ENCODE measurements at regions not wholly inside any gene's neighbourhood (a gene's known extent, or its start where the extent isn't known, plus 50 kb on each side); places are given as distances from the start of the nearest gene placed in this dataset.

DNA sequence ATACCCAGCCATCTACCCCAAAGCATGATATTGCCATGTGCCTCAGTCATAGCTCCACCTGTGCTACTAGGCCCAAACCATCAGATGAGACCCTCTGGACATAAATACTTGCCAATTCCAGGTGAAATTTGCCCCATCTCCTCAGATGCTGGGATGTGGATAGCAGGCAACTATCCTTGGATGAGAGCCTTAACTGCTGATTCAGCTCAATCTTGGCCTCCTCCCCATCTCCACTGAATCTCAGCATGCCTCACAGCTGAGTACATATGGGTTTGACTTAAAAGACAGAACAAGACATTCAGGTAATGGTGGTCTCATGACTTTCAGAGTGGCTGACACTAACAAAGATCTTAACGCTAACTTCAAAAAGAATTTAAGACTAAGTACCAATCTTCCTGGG is 50.8 kb upstream of the KLHL13 start:
- no peak for DNase-seq (ENCODE audit: low read depth)

DNA sequence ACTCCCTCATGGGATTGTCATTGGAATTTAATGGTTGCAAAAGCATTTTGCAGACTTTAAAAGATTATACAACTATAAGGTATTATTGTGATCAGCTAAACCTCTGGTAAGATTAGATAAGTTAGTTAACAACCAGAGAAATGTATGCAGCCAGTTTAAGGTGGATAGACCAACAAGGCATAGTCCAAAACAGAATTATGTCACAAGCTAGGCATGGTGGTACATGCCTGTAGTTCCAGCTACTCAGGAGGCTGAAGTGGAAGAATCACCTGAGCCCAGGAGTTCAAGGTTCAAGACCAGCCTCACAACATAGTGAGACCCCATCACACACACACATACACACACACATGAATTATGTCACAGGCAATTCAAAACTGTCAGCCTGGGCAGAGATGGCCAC is 54.7 kb upstream of the KLHL13 start:
- no peak for DNase-seq (ENCODE audit: low read depth)

DNA sequence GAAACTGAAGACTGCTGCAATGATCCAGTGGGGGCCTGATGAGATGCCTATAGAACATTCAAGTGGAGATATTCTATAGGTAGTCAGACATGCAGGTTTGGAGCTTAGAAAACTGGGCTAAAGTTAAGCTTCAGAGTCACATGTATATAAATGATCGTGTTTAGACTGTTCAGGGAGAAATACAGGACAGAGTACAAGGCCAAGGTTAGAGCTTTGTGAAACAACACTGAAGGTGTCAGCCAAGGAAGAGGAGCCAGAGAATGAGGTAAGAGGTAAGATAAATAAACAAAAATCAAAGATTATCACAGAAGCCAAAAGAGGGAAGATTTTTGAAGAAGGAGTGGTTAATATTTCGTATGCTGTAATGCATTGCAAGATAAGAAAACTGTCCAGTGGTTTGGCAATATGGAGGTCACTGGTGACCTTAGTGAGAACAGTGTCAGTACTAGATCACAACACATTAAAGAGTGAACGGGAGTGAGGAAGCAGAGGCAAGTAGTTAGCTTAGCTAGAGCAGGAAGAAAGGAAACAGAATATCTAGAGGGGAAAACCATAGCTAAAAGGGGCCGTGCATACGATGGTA is 58.0 kb upstream of the KLHL13 start:
- DNase-seq (ENCODE audit: low read depth), result no peak

DNA sequence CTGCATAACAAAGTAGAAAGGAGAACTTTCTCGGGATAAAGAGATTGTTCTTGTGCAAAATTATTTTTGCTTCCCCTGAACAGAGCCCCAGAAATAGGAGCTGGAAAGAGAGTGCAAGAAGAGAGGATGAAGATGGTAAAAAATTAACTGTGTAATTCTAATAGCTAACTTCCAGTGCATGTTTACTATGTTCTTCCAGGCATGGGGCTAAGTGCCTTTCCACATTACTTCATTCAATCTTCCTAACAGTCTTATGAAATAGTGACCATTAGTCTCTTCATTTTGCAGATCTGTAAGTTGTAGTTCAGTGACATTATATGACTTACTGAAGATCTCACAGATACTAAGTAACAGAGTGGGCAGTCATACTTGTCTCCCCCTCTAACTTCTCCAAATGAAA is 61.1 kb upstream of the KLHL13 start:
- DNase-seq (ENCODE audit: low read depth), result no peak

DNA sequence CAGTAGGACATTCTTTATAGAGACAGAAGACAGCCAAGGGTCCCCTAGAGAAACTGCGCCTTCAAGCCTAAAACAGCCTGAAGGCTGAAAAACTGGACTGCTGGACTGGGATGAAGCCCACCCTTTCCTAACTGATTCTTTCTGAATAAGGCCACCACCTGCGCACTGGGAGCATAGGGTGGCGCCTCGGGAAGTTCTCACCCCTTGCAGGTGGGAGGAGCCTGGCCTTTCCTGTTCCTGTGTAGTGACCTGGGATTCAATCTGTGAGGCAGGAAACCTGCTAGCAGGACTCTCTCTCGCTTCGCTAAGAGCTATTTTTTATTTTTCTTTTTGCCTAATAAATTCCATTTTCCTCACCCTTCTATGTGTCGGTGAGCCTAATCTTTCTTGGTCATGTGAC is 61.8 kb upstream of the KLHL13 start:
- DNase-seq (ENCODE audit: low read depth), result no peak

DNA sequence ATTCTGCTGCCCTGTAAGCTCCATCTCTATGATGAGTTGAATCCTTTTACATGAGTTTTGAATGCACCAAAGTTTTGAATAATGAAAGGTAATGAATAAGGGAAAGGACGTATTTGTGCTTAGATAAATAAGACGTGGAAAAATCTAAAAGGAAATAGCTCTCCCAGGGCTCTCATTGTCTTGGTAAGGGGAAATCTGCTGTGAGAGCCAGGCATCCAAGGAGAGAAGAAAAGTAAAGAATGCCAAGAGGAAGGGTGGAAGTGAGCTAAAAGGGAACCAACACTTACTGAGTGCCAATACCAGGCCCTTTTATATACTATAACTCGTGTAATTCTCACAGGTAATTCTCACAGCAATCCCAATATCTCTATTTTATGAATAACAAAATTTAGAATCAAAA is 62.6 kb upstream of the KLHL13 start:
- DNase-seq (ENCODE audit: low read depth), result no peak

DNA sequence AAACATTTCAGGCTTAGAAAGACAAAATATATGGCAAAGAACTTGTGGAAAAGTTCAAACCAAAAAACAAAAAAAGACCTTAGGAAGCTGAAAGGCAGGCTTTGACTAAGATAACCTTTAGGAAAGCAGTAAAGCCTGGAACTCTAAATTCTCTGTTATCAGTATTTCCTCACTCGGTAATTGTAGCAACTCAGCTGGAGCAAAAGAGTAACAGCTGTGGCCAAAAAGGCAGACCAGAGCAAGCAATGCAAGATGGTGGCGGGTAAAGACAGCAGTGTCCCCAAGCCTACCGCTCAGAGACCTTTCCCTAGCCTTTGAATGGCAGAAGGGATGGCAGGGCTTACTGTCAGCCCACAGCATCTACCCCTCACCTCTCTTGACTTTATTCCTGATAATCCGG is 63.1 kb upstream of the KLHL13 start:
- no peak for DNase-seq (ENCODE audit: low read depth)

DNA sequence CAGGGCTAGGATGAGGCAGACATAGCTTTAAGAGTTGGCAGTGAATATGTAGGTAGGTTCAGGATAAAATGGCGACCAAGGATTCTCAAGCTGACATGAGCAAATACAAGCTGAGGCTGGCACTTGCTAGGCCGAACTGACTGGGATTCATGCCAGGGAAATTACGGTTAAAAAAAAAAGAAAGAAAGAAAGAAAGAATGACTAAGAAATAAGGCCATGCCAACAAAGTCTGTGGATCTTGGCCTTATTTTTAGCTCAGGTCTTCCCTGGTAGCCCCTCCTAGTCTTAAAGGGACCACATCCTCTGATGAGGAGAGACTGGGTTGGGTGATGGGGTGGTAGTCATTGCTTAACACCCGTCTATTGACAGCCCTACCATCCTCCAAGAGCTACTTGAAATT is 64.4 kb upstream of the KLHL13 start:
- DNase-seq (ENCODE audit: low read depth), result no peak

DNA sequence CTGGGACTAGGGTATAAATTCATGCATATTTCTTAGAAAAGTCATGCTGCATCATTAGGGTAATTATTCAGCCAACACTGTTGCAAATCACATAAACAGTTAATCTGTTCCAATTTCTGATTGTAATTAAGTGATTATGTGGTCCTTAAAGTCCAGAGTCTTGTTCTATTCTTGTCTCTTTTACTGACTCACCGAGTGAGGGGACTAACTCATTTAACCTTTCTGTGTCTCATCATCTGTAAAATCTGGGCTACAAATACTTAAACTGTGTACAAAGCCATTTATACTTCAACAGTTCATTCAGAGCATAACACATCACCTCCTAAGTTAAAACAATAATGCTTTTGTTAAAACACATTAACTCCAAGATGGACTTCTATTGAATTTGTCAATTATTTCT is 65.4 kb upstream of the KLHL13 start:
- no peak for DNase-seq (ENCODE audit: low read depth)

DNA sequence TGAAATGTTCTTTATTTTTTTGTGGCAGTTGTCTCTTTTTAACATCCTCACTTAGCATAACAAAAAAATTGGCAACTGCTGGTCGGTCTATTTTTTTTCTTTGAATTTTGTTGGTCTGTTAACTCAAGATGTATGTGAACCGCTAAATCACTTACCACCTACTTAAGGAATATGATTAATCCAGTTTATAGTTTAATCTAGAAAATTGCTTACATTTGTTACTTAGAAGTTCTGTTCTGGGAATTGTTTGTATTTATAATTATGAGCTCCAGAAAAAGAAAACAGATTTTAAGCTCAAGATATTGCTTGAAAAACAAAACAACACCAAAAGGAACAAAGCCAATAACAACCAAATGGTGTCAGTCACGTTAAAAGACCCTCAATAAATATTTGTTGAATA is 66.1 kb upstream of the KLHL13 start:
- DNase-seq (ENCODE audit: low read depth), result no peak

DNA sequence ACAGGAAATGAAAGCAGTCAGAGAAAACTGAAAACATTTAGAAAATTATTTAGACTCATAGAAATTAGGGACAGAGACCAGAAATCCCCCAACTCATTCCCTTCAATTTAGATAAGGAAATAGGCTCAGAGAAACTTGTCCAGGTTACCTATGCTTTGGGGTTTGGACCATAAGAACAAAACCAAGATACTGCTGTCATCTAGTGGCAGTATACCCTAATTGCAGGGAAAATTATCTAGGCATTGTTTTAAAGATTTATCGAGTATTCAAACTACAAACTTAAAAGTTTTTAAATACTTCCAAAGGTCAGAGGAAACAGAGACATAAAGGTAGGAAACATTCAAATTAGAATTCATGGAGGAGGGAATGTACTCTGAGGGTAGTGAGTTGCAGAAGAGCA is 67.0 kb upstream of the KLHL13 start:
- no peak for DNase-seq (ENCODE audit: low read depth)

DNA sequence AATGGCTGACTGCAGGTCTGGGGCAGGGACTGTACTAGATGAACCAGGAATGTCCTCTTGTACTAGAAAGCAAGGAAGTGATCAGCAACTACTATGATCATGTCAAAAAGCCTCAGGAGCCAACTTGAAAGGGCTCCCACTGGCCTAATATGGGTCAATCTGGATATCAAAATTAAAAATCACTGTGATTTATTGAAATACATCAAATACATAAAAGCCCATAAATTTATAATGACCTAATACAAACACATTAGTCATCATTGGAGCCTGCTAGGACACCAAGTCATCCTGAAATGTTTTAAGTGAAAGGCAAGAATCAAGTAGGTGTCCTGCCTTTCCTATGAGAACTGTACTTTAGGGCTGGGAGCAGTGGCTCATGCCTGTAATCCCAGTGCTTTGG is 70.5 kb upstream of the KLHL13 start:
- DNase-seq (ENCODE audit: low read depth), result no peak

DNA sequence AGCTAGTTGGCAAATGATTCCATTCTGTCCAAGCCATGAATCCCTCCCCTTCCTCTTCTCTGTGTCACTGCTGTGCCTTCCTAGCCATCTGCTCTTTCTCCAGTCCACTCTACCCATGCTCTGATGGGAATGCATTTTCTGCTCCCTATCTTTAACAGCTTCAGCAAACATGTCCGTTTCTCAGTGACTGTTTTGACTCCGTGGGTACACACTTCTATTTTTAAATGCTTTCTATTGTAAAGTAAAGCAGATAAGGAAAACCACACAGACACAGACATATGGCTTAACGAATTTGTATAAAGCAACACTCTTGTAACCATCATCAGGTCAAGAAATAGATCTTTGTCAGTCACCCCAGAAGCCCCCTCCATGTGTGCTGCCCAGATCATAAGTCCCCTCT is 72.4 kb upstream of the KLHL13 start:
- DNase-seq (ENCODE audit: low read depth), result no peak

DNA sequence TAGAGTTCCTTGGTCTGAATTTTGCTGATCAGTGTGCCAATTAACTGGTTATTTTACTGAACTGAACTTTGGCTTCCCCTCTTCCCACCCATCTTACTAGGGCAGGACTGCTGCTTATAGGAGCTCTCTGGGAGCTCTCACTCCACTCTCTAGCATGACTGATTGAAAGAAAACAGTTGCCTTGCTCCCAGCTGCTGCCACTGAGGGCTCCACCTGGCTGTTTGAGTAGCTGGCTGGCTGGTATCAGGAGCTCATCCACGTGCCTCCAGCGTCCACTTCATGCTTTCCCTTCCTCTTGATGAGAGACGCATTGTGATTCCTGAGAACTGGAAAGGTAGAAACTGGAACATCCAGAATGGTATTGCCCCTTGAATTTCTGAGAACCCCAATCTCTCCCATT is 73.0 kb upstream of the KLHL13 start:
- no peak for DNase-seq (ENCODE audit: low read depth)

DNA sequence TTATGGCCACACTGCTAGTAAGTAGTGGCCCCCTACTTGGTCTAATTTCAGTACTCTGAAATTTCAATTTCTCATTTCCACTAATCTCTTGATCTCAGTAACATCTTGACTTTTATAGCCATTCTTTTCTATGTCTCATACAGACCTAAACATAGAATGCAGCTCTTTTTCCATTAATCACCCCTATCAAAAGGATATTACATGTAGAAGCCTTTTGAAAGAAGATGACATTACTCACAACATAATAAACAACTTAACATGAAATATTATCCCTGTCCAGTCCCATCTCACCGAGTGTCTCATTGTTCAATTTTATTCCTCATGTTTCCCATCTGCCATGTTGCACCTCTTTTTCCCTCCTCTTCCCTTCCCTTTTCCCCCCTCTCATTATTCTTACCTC is 81.1 kb upstream of the KLHL13 start:
- no peak for DNase-seq (ENCODE audit: low read depth)

DNA sequence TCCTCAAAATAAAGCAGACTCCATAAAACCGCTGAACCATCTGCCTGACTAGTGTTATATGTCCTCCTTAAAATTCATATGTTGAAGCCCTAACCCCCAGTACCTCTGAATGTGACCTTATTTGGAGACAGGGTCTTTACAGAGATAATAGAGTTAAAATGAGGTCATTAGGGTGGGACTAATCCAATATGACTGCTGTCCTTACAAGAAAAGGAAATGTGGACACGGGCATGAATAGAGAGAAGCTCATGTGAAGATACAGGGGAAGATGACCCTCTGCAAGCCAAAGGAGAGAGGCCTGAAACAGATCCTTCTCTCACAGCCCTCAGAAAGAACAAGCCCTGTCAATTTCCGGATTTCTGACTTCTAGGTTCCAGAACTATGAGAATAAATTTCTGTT is 82.0 kb upstream of the KLHL13 start:
- DNase-seq (ENCODE audit: low read depth), result no peak

DNA sequence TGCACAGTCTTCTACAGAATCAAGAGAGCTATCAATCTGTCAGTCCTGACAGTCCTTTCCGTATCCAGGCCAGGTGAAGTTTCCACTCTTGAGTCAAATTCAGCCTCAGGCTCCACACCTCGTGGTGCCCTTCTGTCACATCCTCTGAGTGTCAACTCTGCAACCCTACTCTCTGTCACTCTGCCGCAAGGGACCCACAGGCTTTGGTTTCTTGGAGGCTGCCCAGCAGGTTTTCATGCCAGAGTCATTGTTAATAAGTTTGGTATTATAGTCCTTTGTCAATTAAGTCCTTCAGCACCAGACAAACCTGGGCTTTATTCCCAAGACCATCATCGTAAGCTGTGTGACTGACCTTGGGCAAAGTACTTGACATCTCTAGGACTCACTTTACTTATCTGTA is 83.4 kb upstream of the KLHL13 start:
- no peak for DNase-seq (ENCODE audit: low read depth)

DNA sequence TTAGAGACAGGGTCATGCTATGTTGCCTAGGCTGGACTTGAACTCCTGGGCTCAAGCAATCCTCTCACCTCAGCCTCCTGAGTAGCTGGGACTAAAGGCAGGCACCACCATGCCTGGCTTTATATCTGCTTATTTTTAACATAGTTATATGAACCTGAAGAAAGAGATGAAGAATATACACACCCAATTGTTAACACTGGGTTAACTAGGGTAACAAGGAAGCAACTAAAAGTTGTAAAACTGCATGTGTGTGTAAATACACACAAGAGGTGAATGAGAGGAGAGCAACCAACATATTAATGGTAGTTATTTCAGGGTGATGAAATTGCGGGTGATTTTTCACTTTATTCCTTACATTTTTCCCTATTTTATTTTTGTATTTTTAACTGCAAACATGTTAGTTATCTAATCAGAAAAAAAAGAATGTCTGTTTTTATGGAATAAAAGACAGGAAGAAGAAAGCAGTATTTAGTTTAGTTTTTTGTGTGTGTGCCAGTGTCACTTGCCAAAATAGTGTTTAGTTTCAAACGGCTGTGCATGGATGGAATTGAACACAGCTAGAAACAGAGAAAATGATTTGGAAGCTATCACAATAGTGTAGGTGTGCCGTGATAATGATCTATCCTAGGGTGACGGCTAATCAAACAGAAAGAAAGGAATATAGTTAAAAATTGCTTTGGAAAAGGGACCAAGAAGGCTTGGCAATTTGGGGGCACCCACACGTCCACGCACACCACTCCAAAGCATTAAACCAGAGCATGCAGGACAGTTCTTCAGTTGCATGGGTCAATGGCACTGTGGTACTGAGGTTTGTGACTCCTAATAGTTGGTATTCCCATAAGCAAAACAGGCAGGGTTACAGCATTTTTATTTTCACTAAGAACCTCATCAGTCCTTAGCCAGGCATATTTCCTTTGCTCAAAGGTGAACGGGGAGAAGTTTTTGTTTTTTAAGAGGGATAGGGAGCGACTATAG is 89.1 kb upstream of the KLHL13 start:
- DNase-seq (ENCODE audit: low read depth), result no peak

DNA sequence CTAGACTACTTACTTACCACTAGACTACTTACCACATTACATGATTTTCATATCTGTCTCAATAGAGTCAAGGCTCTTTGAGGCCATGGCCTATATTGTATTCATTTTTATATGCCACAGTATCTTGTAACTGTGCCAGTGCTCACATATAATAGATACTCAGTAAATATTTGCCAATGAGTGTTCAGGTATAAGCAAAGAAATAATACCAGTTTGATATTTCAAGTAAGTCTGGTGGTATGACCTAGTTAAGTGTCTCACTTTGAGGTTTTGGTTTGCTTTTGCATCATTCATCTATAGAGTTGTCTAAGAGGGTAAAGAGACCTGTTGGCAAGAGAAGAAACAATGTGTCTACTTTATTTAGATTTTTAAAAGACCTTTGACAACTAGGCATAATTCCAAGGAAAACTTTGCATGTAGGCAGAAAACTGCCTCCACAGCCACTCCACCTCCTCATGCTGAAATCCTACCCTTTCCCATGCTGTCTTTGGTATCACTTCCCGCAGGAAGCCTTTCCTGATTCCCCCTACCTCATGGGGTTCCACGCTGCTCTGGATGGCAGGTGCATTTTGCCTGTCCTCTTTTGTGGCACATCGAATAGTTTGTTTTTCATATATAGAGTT is 91.3 kb upstream of the KLHL13 start:
- DNase-seq (ENCODE audit: low read depth), result no peak

DNA sequence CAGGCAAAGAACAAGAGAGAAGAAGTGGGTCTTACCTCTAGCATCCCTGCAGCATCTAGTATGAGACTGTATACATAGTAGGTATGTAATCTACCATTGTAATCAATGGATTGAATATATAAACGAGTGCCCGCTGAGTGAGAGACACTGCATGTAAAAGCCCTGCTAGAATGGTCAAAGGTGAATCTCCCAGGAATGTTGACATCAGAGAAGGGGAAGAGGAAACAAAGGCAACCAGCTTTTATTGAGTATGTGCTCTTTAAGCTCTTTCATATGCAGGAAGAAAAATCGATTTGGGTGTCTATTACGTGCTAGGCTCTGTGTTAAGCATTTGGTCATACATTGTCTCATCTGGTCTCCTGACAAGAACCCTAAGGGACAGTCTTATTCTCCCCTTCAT is 91.9 kb upstream of the KLHL13 start:
- no peak for DNase-seq (ENCODE audit: low read depth)

DNA sequence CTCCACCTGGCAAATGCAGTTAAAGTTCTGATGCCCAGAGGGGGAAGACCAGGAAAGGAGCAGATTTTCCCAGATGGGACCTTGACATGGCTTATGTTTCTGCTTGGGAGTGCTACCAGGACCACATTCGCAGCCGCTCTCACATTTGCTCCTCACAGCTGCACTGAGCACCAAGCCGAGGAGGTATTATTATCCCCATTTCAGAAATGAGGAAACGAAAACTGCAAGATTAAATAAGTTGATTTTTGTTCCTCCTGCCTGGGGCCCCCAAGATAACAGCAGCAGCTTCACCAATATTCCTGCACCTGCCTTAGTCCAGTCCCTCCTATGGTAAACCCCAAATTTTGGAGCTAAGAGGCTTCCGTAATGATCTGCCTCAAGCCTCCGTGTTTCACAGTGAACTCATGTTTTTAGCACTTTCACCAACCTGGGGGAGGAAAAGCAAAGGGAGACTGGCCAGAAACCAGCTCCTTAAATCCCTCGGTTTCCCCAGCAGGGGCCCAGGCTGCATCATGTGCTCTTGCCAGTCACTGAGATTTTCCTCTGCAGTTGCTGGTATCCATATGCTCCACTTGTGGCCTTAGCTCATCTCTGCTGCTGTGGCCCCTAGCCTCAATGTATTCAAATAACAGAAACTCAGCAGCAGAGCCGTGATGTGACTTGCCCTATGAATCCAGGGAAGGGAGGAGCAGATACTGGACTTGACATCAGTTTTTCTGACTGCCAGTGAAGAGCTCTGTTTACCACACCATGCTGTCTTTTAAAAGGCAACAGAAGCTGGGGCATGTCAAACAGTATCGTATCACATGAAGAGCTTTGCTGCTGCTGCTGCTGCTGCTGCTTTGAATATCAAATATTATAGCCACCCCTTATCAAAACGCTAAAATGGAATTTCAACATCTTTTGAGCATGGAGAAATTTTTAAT is 95.5 kb upstream of the KLHL13 start:
- no peak for DNase-seq (ENCODE audit: low read depth)

DNA sequence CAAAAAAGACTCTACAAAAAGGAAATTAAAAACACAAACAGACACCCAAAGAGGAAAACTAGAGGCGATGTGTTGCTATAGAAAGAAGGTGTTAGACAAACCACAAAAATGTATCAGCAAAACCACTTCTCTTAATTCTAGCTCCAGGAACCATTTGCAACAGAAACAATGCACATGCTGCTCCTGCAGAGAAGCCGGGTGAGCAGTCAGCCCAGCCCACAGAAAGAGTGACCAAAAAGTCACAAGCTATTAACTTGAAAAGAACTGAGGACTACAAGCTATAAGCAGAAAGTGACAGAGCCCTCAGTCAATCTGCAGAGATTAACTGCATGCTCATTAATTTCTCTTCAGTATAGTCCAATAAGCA is 96.2 kb upstream of the KLHL13 start:
- no peak for DNase-seq (ENCODE audit: low read depth)

Data from HS-5 (cell line).